ENCODE measurements at regions not wholly inside any gene's neighbourhood (a gene's known extent, or its start where the extent isn't known, plus 50 kb on each side); places are given as distances from the start of the nearest gene placed in this dataset.
"Not testable (repeated sequence)": the region's sequence is repeated elsewhere in the genome, so short reads cannot be mapped to it uniquely, and the experiment has no call there.

- TF ChIP-seq EZH2 (IDR thresholded peaks at IDR 0.05; ENCODE audit: borderline replicate concordance, insufficient read depth, low read depth, low read length, poor library complexity, severe bottlenecking), result not testable (repeated sequence)
- TF ChIP-seq, protein P1, sequence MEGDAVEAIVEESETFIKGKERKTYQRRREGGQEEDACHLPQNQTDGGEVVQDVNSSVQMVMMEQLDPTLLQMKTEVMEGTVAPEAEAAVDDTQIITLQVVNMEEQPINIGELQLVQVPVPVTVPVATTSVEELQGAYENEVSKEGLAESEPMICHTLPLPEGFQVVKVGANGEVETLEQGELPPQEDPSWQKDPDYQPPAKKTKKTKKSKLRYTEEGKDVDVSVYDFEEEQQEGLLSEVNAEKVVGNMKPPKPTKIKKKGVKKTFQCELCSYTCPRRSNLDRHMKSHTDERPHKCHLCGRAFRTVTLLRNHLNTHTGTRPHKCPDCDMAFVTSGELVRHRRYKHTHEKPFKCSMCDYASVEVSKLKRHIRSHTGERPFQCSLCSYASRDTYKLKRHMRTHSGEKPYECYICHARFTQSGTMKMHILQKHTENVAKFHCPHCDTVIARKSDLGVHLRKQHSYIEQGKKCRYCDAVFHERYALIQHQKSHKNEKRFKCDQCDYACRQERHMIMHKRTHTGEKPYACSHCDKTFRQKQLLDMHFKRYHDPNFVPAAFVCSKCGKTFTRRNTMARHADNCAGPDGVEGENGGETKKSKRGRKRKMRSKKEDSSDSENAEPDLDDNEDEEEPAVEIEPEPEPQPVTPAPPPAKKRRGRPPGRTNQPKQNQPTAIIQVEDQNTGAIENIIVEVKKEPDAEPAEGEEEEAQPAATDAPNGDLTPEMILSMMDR (IDR thresholded peaks at IDR 0.05), result not testable (repeated sequence)
Measured at GRCh38 chr9:33734941-33735835, 60.2 kb upstream of the PRSS3 start.

All from B cell (primary cell).